ENCODE measurements at regions not wholly inside any gene's neighbourhood (a gene's known extent, or its start where the extent isn't known, plus 50 kb on each side); places are given as distances from the start of the nearest gene placed in this dataset.

DNA sequence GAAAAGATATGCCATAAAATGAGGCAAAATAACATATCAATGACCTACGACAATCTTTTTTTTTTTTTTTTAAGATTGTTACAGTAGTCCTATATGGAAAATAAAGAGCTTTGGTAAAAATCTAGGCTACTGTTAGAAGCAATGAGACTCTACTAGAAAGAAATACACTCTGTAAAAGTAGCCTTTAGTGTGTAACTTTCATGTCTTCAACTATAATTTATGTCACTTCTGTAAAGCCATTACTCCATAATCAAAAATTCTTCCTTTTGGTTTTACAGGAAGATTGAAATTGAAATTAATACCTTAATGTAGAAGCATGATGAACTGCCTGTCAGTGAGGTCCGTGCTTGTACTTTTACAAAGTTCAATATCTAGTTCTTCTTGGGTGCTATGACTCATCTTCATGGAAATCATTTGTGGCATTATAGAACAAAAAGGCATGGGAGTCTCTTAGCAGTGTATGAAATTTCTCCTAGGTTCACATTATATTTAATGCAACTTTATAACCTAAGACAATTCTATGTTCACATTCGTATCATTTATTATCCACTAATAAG lies 1393.1 kb downstream of the EFNA5 start:
- TF ChIP-seq, protein P1, sequence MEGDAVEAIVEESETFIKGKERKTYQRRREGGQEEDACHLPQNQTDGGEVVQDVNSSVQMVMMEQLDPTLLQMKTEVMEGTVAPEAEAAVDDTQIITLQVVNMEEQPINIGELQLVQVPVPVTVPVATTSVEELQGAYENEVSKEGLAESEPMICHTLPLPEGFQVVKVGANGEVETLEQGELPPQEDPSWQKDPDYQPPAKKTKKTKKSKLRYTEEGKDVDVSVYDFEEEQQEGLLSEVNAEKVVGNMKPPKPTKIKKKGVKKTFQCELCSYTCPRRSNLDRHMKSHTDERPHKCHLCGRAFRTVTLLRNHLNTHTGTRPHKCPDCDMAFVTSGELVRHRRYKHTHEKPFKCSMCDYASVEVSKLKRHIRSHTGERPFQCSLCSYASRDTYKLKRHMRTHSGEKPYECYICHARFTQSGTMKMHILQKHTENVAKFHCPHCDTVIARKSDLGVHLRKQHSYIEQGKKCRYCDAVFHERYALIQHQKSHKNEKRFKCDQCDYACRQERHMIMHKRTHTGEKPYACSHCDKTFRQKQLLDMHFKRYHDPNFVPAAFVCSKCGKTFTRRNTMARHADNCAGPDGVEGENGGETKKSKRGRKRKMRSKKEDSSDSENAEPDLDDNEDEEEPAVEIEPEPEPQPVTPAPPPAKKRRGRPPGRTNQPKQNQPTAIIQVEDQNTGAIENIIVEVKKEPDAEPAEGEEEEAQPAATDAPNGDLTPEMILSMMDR (optimal IDR thresholded peaks at IDR 0.05 in 1 of 3, IDR thresholded peaks at IDR 0.05 in 1 of 3, conservative IDR thresholded peaks at IDR 0.05 in 1 of 3; ENCODE audit: extremely low read depth in 1 of 3, insufficient read depth in 2 of 3, low read length in 3 of 3): no peak
- TF ChIP-seq EZH2 (IDR thresholded peaks at IDR 0.05; ENCODE audit: low read length): no peak
